Activated CD4-positive, alpha-beta memory T cell treated with anti-CD3 and anti-CD28 coated beads for 36 hours (primary cell): ENCODE measurements at regions not wholly inside any gene's neighbourhood (a gene's known extent, or its start where the extent isn't known, plus 50 kb on each side); places are given as distances from the start of the nearest gene placed in this dataset.
"Not testable (repeated sequence)": the region's sequence is repeated elsewhere in the genome, so short reads cannot be mapped to it uniquely, and the experiment has no call there.

Experiments used
- CTCF ChIA-PET: fragments of 350-600 bp; sonication (Branson Sonifier 250); formaldehyde crosslinking; loops from one replicate; lab custom pipeline; 2021; ENCODE audit warnings: antibody characterized with exemption, inconsistent platforms; lab: Charles Lee
- POLR2A ChIA-PET: fragments of 350-600 bp; sonication (Branson Sonifier 250); formaldehyde crosslinking; loops from one replicate; lab custom pipeline; 2021; ENCODE audit warnings: antibody characterized with exemption; lab: Charles Lee
- DNase-seq: peaks from one replicate; pipeline ENCODE4 v3.0.0-alpha.2; 2020
- H3K27ac Mint-ChIP-seq: one replicate; pipeline ENCODE4 v1.8.0; 2021; ENCODE audit warnings: mixed read lengths
- H3K27me3 Mint-ChIP-seq: one replicate; pipeline ENCODE4 v1.8.0; 2021; ENCODE audit warnings: mixed read lengths
- H3K36me3 Mint-ChIP-seq: one replicate; pipeline ENCODE4 v1.8.0; 2021; ENCODE audit warnings: mixed read lengths
- H3K4me1 Mint-ChIP-seq: one replicate; pipeline ENCODE4 v1.8.0; 2021; ENCODE audit warnings: low read depth, mixed read lengths
- H3K4me3 Mint-ChIP-seq: one replicate; pipeline ENCODE4 v1.8.0; 2021; ENCODE audit warnings: mild to moderate bottlenecking, mixed read lengths
- H3K9me3 Mint-ChIP-seq: one replicate; pipeline ENCODE4 v1.8.0; 2021; ENCODE audit warnings: mixed read lengths
- intact Hi-C: fragments of 100-400 bp; cut with micrococcal nuclease; formaldehyde crosslinking; loops from one replicate; pipeline ENCODE4 v1.15.1; 2023

DNA sequence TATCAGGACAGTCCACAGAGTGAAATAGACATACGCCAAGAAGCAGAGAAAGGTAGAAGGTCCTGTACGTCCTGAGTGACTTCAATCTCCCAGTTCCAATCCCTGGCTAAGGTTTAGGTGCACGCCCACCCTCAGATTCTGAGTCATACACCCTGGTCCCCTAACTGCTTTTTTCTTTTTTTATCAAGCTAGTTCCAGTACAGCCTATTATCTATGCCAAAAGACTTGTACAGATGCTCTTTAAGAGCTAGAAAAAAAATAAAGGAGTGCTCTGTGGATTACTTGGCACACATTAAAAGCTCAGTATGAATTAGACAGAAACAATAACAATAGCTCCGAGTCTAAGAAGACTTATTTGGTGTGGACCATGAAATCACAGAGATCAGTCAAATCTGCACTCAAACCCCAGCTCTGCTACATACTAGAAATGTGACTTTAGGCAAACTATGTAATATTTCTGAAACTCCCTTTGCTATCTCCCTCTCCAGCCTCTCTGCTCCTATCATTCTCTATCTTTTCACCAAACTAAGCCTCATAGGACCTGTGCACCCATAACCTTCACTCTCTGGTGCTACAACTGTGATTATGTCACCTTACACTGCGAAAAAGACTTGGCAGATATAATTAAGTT, 168.8 kb upstream of the KCTD7 start:
- DNase-seq, CTCF ChIA-PET, H3K4me1 Mint-ChIP-seq, H3K4me3 Mint-ChIP-seq, POLR2A ChIA-PET, H3K36me3 Mint-ChIP-seq, H3K9me3 Mint-ChIP-seq, intact Hi-C loops, H3K27me3 Mint-ChIP-seq, H3K27ac Mint-ChIP-seq: not testable (repeated sequence)

DNA sequence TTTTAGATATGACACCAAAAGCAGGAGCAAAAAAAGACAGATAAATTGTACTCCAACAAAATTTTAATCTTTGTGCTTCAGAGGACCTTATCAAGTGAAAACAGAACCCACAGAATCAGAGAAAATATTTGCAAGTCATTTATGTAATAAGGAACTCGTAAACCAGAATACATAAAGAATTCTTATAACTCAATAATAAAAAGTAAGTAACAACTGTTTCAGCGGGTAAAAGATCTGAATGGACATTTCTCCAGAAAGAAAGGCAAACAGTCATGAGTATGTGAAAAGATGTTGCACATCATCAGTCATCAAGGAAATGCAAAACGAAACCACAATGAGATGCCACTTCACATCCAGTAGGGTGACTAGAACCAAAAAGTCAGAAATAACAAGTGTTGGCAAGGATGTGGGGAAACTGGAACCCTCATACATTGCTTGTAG, 167.7 kb upstream of the KCTD7 start:
- Mint-ChIP-seq H3K4me3 (no peak overlapping the region), H3K9me3 (no peaks in the 10 kb centered on the region), H3K27me3 (no peaks in the 10 kb centered on the region), H3K27ac (no peak overlapping the region), H3K36me3 (peaks cover 2% of the 10 kb centered on the region), H3K4me1 (peaks cover 3% of the 10 kb centered on the region)
- CTCF ChIA-PET: no interaction called here
- no peak for DNase-seq
- intact Hi-C loops: no loop called here
- POLR2A ChIA-PET: no interaction called here

DNA sequence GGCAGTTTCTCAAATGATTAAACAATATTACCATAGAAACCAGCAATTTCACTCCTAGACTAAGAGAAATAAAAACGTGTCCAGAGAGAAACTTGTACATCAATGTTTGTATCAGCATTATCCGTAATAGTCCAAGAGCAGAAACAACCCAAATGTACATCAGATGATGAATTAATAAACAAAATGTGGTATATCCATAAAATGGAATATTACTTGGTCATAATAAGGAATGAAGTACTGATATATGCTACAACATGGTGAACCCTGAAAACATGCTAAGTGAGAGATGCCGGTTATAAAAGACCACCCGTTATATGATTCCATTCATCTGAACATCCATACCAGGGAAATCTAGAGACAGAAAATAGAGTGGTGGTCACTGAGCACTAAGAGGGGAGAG, 167.3 kb upstream of the KCTD7 start:
- H3K27me3 Mint-ChIP-seq, H3K4me3 Mint-ChIP-seq, CTCF ChIA-PET, H3K27ac Mint-ChIP-seq, intact Hi-C loops, H3K36me3 Mint-ChIP-seq, DNase-seq, POLR2A ChIA-PET, H3K9me3 Mint-ChIP-seq, H3K4me1 Mint-ChIP-seq: not testable (repeated sequence)

DNA sequence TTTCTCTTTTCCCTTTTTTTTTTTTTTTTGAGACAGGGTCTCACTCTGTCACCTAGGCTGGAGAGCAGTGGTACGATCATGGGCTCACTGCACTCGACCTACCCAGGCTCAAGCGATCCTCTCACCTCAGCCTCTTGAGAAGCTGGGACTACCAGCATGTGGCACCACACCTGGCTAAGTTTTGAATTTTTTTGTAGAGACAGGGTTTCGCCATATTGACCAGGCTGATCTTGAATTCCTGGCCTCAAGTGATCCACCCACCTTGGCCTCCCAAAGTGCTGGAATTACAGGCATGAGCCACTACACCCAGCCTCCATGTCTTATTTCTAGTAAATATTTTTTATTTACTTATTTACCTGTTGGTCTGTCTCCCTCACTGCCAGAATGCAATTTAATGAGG, 165.8 kb upstream of the KCTD7 start:
- CTCF ChIA-PET, H3K27me3 Mint-ChIP-seq, intact Hi-C loops, H3K27ac Mint-ChIP-seq, H3K9me3 Mint-ChIP-seq, H3K4me3 Mint-ChIP-seq, H3K4me1 Mint-ChIP-seq, DNase-seq, H3K36me3 Mint-ChIP-seq, POLR2A ChIA-PET: not testable (repeated sequence)

DNA sequence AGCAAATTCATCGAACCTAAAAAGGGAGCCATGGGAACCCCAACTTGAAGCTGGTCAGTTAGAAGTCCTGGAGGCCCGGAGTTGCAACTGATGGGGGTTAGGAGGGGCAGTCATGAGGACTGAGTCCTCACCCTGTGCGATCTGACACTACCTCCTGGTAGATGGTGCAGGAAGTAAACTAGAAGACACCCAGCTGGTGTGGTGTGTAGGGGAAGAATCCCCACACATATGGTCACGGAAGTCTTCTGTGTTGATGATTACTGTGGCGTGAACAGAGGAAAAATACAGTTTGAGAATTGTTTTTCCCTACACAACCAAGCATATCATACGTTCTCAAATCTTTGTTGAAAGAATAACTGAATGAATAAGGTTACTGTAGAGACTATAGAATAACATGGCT, 164.6 kb upstream of the KCTD7 start:
- Mint-ChIP-seq H3K9me3 (no peaks in the 10 kb centered on the region), H3K4me1 (peaks cover 3% of the 10 kb centered on the region), H3K36me3 (peaks cover 2% of the 10 kb centered on the region), H3K27ac (no peak overlapping the region), H3K27me3 (no peaks in the 10 kb centered on the region), H3K4me3 (no peak overlapping the region)
- DNase-seq: no peak
- intact Hi-C loops: no loop called here
- ChIA-PET POLR2A (no interaction called here), CTCF (interaction anchor here (0.6 kb wide), 1 partner anchor 20 kb away, joined by 3 read pairs; no protein-coding TSS in a partner anchor)

DNA sequence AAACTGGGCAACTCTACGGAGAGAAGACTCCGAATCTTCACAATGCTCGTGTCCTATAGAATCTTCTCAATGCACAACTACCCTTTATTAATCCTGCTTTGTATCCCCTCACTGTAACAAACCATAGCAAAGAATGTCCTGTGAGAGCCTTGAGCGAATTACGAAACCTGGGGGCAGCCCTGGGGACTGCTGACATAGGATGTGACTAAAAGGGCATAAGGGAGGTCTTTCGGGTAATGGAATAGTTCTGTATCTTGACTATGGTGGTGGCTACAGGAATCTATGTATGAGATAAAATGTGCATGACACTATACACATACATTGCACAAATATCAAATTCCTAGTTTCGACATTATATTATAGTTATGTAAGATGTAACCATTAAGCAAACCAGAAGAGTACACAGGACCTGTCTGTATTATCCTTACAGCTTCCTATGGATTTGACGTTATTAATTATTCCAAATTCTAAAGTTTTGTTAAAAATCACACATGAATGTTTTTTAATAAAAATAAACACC, 162.5 kb upstream of the KCTD7 start:
- CTCF ChIA-PET: no interaction called here
- H3K9me3 Mint-ChIP-seq: no peaks in the 10 kb centered on the region
- POLR2A ChIA-PET: no interaction called here
- intact Hi-C loops: no loop called here
- no peak for DNase-seq
- no peaks in the 10 kb centered on the region for H3K27me3 Mint-ChIP-seq
- no peak overlapping the region for H3K27ac Mint-ChIP-seq
- H3K4me1 Mint-ChIP-seq: no peaks in the 10 kb centered on the region
- peaks cover 2% of the 10 kb centered on the region for H3K36me3 Mint-ChIP-seq
- H3K4me3 Mint-ChIP-seq: no peak overlapping the region

DNA sequence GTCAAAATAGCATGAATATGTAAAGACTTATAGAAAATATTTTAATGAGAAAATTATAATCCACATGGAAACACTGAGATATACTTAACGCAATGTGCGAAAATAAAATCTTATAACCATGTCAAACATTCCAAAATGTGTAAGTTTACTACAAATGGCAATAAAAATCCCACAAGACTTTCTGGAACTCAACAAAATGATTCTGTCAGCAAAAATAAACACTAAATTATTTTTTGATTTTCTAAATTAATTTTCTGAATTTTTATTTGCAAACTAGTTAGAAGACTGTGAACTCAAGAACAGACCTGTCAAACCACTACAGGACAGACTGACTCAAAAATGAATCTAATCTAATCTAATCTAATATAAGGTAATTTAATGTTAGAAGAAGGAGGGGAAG, 160.8 kb upstream of the KCTD7 start:
- H3K9me3 Mint-ChIP-seq: no peaks in the 10 kb centered on the region
- no peak for DNase-seq
- POLR2A ChIA-PET: no interaction called here

DNA sequence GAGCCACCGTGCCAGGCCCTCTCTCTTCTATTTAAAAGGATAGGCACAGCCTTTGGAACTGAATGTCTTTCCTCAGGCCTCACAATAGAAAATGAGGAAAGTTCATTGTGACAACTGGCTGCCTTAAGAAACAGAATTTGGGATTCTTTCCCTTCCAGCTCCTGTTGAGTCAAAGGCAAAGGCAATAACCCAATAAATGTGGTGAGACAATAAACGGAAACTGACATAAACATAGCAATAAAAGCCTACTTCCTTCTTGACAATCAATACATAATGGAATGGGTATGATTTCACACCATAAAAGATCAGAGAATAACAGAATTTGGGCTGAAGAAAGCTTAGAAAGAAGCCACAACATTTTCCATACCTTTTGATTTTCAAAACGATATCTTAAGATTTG, 155.6 kb upstream of the KCTD7 start:
- H3K9me3 Mint-ChIP-seq, H3K4me3 Mint-ChIP-seq, H3K27ac Mint-ChIP-seq, POLR2A ChIA-PET, intact Hi-C loops, H3K27me3 Mint-ChIP-seq, H3K4me1 Mint-ChIP-seq, CTCF ChIA-PET, H3K36me3 Mint-ChIP-seq, DNase-seq: not testable (repeated sequence)

More for the DNA sequence above, 160.8 kb upstream of the KCTD7 start:
- intact Hi-C loops: no loop called here
- Mint-ChIP-seq H3K27ac (no peak overlapping the region), H3K4me3 (no peak overlapping the region), H3K27me3 (no peaks in the 10 kb centered on the region), H3K4me1 (no peaks in the 10 kb centered on the region), H3K36me3 (no peaks in the 10 kb centered on the region)
- CTCF ChIA-PET: no interaction called here

DNA sequence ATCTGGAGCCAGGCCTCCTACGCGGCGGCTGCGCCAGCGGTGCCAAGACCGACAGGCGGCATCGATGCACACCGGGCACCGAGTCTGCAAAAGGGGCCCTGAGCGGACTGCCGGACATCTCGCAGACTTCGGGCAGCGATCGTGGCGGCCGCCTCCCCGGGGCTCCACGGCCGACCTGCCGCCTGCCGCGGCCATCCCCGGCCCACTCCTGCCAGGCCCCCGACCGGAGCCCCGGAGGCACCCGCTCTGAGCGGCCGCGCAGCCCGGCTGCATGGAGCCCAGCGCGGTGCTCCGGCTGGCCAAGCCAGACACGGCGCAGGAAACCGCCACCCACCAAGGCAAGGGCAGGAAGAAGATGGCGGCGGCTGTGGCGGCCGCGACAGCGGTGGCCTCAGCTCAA, 154.2 kb upstream of the KCTD7 start:
- ChIA-PET POLR2A (no interaction called here), CTCF (no interaction called here)
- no peak for DNase-seq
- Mint-ChIP-seq H3K36me3 (peaks cover 5% of the 10 kb centered on the region), H3K4me1 (no peaks in the 10 kb centered on the region), H3K4me3 (no peak overlapping the region), H3K27me3 (no peaks in the 10 kb centered on the region), H3K9me3 (no peaks in the 10 kb centered on the region), H3K27ac (no peak overlapping the region)
- intact Hi-C loops: no loop called here

DNA sequence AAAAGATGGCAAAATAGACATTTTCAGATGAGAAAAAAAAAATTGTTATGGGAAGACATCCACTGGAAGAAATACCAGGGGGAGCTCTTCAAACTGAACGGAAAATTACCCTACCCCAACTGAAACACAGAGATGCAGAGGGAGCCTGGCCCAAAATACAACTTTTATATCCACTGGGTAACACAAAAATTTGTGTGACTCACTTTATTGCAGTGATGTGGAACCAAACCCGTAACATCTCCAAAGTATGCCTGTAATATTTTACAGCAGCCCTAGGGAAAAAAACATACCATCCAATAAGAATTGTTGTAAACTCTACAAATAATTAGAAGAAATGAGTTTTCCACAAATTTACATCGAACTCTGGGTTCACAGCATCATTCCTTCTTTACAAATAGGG, 152.6 kb upstream of the KCTD7 start:
- intact Hi-C loops, H3K9me3 Mint-ChIP-seq, H3K4me3 Mint-ChIP-seq, POLR2A ChIA-PET, H3K27ac Mint-ChIP-seq, H3K4me1 Mint-ChIP-seq, H3K27me3 Mint-ChIP-seq, H3K36me3 Mint-ChIP-seq, DNase-seq: not testable (repeated sequence)
- CTCF ChIA-PET: interaction anchor here (0.6 kb wide), 1 partner anchor 39 kb away, joined by 3 read pairs; no protein-coding TSS in a partner anchor

DNA sequence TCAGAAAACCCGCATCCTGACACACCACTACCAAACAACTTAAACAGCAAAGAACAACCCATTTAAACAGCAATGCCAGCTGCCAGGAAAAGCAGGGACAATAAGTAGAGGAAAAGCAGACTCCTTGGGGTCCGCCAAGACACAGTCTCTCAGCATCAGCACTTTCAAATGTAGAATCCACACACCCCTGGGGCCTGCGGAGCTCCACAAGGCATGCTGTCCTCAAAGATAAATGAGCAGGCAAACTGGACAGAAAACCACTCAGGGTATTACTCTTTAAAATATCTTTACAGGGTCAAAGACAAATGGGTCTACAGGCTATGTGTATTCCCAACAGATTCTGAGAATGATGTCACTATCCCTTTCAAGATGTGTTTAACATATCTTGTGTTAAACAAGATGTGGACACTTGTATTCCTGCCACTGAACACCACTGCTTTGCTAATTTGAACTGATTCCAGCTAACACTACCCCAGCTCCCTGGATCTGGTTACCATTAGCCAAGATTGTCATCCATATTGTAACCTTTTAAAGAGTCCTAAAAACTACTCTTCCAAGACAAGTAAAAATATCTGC, 150.8 kb upstream of the KCTD7 start:
- H3K4me3 Mint-ChIP-seq, POLR2A ChIA-PET, H3K4me1 Mint-ChIP-seq, H3K27ac Mint-ChIP-seq, CTCF ChIA-PET, DNase-seq, H3K27me3 Mint-ChIP-seq, H3K36me3 Mint-ChIP-seq, intact Hi-C loops, H3K9me3 Mint-ChIP-seq: not testable (repeated sequence)

DNA sequence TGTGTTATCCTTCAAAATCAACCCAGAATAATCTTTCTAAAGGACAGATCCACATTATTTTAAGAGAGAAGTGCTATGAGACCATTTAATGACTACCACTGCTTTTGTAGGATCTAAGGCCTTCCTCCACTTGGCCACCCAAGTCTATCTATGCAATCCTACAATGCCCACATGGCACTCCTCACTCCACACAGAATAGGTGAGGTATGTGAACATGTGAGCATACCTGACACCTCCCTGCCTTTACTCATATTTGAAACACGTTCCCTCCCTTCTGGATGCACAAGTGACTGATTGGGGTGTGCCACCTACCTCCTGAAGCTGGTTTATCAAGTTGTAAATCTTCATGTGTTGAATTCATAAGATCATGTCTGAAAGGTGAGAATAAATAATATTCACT, 147.5 kb upstream of the KCTD7 start:
- H3K4me1 Mint-ChIP-seq, H3K27me3 Mint-ChIP-seq, H3K36me3 Mint-ChIP-seq, H3K9me3 Mint-ChIP-seq, intact Hi-C loops, H3K4me3 Mint-ChIP-seq, H3K27ac Mint-ChIP-seq, POLR2A ChIA-PET, CTCF ChIA-PET, DNase-seq: not testable (repeated sequence)

DNA sequence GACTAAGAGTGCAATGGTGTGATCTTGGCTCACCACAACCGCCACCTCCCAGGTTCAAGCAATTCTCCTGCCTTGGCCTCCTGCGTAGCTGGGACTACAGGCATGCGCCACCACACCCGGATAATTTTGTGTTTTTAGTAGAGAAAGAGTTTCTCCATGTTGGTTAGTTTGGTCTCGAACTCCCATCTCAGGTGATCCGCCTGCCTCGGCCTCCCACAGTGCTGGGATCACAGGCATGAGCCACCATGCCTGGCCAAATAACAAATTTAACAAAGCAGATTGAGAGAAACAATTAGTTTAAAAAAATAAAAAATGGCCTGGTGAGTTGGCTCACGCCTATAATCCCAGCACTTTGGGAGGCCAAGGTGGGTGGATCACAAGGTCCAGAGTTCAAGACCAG, 139.6 kb upstream of the KCTD7 start:
- POLR2A ChIA-PET, H3K4me1 Mint-ChIP-seq, H3K9me3 Mint-ChIP-seq, H3K27ac Mint-ChIP-seq, CTCF ChIA-PET, H3K4me3 Mint-ChIP-seq, intact Hi-C loops, DNase-seq, H3K36me3 Mint-ChIP-seq, H3K27me3 Mint-ChIP-seq: not testable (repeated sequence)
